Amniotic stem cell (primary cell): ENCODE measurements at regions not wholly inside any gene's neighbourhood (a gene's known extent, or its start where the extent isn't known, plus 50 kb on each side); places are given as distances from the start of the nearest gene placed in this dataset.
A peak's percentile ranks its signal among the peaks of the same experiment; 100 is the strongest.
"Not testable (repeated sequence)": the region's sequence is repeated elsewhere in the genome, so short reads cannot be mapped to it uniquely, and the experiment has no call there.

Experiments
- DNase-seq: peaks from one replicate; lab custom pipeline; 2025; lab: John Stamatoyannopoulos, UW

DNA sequence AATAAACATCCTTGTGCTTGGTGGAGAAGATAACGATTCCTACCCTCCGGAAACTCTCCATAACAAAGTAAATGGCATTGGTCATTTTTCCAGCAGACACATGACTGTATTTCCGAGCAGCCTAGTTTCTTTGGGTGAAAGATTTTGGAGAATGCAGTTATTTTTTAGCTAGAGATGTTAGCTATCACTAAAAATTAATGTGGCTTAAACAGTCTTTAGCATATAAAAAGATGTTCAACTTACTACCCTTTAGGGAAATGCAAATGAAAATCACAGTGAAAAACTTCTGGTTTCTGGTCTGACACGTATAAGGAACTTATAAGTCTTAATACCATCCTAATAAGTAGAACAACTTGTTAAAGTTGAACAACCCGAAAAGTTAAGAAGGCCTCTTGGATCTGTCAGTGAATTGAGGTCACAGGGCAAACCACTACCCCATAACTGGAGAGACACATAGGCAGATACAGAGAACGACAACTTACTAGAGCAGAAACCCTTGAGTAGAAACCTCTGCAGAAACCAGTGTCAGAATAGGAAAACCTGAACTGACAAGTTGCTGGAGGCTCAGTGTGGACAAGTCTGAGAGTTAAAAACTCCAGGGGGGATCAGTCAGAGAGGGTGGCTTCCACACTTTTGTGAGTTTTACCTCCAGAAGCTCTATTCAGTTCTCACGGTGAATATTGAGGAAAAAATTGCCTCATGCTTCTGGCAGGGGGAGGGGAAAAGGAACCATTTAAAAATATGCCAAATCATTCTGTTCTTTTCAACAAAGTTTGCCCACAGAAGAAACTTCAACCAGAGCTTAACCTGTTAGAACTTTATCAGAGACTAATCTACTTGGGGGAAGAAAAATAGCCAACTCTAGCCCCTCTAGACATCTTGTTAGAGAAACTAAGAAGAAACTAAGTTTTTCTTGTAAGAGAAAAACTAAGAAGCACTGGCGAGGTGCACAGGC is 325.2 kb upstream of the RPS23 start:
- DNase-seq, result no peak

DNA sequence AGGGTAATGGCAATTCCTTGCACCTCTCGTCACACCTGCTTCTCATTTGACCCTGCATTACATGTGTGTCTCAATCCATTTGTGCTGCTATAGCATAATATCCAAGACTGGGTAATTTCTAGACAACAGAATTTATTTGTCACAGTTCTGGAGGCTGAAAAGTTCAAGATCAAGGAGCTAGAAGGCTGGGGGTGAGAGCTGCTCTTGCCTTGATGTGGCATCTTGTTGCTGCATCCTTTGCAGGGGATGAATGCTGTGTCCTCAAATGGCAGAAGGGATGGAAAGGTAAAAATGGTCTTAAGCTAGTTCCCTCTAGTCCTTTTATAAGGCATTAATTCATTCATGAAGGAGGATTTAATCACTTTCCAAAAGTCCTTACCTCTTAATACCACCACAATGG is 323.7 kb upstream of the RPS23 start:
- DNase-seq, result no peak

DNA sequence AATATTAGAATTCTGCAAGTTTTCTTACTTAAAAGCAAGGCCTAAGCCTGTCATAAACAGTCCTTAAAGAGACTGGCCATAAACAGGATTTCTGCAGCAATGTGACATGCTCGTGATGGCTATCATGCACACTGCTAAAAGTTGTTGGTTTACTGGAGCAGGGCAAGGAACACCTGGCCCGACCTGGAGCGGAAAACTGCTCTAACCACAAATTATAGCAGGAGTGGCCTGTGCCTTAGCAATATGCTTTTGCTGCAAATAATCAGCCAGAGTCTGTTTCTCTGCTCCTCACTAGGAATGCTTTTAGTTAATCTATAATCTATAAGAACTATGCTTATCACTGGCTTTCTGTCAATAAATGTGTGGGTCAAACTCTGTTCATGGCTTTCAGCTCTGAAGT is 322.9 kb upstream of the RPS23 start:
- no peak for DNase-seq

DNA sequence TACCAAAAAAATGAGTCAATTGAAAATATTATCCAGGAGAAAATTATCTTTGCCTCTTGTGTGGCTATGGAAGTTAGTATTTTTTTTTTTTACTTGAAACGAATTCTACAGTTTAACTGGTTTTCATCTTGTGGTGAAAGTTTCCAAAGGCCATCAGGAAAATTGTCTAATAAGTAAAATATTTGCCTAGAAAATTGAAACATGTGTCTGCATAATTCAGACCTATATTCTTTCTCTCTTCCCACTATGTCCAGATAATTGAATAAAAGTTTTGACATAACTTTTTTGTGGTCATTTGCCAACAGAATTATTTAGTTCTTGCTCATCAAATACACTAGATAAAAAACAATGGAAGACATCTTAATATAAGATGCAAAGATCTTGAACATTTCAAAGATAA is 321.5 kb upstream of the RPS23 start:
- DNase-seq, result no peak

DNA sequence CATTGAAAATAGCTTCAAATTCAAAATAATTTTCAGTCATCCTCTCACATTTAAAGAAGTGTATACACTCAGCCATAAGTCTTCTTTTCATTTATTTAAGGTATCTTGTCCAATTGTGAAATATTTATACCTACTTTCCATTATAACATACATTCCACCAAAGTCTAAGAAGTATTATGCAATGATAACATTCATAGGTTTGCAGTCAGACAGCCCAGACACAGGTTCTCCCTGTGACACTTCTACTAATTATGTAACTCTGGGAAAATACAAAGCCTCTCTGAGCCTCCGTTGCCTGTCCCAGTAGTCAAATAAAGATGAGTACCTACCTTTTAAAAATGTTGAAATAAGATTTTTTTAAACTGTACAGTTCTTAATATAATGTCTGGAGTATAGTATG is 320.9 kb upstream of the RPS23 start:
- no peak for DNase-seq

DNA sequence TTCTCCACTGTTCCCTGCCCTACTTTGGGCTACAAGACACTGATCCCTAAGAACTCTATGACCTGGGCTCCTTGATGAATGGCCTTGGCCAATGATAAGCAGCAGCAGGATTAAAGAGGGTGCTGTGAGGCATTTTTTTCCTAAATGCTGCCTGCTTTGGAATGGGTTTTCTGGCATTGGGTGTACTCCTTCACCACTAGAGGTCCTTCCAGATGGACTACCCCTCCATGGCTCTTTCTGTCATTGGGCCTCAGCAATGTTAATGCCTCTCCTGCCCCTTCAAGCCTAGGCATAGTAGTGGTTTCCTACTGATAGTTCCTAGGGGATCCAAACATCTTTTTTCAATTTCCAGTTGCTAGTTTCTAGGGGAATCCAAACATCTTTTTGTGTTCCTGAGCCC is 319.3 kb upstream of the RPS23 start:
- DNase-seq, result no peak

DNA sequence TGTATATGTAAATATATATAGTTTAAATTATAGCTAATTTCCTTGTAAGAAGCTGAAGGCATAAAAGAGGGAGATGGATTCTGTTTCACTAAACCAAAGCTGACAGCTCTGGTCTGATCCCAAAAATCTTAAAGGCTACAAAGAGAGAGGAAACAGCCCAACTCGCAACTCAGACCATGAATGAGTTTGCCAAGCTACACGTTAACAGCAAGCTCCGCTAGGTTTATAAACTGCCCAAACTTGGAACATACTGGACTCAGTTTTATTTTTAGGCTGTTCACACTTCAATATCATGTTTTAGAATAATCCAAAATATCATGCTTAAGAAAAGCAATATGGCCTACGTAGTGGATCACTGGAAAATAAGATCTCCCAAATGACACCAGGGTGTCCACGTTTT is 318.3 kb upstream of the RPS23 start:
- no peak for DNase-seq

DNA sequence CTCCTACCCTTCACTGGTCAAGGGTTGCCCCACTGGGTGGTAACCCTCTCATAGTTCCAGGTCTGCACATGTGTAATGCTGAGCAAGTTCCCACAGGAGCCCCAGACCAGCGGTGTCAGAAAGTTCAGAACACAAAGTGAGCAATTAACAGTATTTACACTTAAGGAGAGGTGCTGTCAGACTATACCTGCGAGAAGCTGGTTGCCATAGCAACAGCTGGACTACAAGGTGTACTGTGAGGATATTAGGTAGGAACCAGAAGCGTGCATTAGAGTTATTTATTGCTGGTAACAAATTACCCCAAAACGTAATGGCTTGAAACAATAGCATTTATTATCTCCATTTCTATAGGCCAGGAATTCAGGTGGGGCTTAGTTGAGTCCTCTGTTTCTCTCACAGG is 317.0 kb upstream of the RPS23 start:
- no peak for DNase-seq

DNA sequence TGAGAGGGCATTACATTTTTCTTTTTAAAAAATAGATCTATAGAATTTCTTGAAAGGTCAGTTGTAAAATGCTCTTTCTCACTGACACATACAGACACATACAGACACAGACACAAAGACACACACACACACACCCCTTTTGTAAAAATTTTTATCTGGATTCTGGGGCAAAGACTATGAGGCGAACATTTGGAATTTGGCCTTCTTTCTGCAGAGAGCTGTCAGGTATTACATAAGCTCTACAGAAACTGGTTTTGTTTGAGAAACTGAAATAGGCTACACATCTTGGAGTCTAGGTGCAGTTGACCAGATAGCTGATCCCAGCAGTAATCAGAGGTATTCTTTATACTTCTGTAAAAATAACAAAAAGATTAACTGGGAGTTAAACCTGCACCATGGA is 315.9 kb upstream of the RPS23 start:
- DNase-seq, result no peak

DNA sequence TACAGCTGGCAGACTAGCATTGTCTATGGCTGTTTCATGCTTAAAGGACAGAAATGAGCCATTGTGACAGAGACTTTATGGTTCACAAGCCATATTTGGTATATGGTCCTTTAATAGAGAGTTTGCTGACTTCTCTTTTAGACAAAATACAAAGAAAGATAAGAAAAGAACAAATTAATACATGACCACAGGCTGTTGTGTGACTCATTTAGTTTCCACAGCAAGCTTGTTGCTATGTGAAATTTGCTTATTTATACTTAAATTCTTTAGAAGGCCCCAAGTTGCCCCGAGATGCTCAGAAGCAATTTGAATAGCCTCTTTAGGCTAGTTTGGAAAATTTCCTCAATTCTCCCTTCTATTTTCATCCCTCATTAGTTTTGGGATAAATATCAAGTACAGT is 315.3 kb upstream of the RPS23 start:
- peak; percentile 32 for DNase-seq

DNA sequence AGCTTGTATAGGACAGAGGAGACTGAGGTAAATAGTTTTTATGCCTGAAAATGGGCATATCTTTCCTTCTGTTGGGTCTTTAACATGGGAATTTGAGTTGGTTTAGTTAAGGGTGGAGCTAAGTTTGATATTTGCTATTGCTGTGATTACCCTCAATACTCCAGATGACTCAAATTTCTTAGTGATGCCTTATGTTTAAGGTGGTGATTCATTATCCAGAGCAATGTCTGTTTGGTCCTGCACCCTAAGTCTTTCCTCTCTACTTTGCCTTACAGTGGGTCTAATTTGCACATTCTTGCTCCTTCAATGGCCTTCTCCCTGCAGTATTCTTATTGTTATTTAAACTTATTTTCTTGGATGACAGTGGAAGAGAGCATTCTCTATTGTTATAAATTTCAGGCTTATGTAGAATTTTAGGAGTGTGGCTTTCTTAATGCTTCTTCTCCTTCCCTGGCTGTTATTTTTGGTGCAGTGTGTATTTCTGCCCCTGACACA is 312.9 kb upstream of the RPS23 start:
- no peak for DNase-seq

DNA sequence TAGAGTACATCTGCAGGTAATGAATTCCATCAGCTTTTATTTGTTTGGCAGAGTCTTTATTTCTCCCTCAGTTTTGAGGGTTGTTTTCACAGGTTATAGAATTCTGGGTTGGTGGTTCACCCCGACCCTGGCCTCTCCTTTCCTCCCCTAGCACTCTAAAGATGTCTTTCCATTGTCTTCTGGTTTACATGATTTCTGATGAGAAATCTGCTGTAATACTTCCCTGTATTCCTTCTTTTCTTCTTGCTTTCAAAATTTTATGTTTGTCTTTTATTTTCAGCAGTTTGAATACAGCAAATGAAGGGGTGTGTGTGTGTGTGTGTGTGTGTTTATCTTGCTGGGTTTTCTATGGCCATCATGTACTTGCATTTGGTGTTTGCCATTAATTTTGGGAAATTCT is 312.0 kb upstream of the RPS23 start:
- no peak for DNase-seq

DNA sequence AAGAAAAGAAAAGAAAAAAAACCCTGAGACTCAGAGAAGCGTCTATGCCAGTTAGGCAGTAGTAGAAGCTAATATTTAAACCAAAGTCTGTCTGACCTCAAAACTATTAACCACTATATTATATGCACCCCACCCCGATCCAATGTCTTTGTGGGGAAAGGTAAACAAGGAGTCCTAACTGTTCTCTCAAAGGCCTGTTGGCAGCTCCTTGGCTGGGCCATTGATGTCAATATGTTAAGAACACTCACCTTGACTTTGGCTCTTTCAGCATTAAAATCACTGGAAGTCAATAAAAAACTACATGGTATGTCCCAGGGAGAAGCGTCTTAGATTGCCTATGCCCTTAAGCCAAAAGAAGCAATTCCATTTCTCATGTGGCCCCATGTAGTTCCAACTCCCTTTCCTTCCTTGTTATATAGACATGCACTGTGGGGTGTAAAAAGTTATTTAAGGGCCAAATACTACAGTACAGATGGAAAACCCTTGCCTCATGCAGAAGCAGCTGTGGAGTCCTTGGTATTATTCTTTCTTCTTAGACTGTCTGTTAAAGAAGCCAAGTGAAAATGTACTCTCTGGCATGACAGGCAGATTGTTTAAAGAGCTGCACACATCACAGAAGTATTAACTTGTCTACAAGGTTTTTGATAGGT is 308.6 kb upstream of the RPS23 start:
- DNase-seq, result no peak

DNA sequence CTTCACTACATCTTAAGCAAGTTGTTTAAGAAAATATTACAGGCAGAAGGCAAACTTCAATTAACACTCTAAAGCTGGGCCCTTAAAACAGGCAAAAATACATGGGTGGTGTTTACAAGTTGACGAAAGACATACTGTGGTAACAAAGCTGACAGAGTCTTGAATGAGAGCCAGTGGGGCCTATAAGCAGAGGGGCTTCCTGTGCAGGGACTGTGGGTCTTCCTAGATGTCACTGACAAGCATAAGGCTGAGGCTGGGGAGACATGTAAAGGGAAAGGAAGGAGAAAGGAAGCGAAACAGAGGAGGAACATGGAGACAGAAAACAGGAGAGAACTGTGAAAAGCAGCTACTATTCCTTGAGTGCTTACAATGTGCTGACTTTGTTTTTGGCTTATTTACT is 308.0 kb upstream of the RPS23 start:
- DNase-seq, result no peak

DNA sequence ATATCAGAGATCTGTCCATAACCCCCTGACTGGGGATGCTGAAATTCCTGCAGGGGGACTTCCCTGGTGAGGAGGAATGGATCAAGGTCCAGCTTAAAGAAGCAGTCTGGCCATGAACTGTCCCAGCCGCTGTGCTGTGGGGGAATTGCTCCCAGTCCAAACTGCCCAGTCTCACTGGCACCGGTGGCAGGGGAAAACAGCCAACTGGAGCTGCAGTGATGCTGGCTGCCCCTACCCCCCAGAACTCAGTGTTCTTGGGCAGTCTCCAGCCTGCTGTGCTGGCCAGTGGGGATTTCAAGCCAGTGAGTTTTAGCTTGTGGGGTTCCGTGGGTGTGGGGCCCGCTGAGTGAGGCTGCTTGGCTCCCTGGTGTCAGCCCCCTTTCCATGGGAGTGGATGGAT is 306.5 kb upstream of the RPS23 start:
- DNase-seq, result no peak

DNA sequence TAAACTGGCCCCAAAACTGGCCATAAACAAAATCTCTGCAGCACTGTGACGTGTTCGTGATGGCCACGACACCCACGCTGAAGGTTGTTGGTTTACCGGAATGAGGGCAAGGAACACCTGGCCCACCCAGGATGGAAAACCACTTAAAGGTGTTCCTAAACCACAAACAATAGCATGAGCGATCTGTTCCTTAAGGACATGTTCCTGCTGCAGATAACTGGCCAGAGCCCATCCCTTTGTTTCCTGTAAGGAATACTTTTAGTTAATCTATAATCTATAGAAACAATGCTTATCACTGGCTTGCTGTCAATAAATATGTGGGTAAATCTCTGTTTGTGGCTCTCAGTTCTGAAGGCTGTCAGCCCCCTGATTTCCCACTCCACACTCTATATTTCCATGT is 305.2 kb upstream of the RPS23 start:
- DNase-seq, result not testable (repeated sequence)

DNA sequence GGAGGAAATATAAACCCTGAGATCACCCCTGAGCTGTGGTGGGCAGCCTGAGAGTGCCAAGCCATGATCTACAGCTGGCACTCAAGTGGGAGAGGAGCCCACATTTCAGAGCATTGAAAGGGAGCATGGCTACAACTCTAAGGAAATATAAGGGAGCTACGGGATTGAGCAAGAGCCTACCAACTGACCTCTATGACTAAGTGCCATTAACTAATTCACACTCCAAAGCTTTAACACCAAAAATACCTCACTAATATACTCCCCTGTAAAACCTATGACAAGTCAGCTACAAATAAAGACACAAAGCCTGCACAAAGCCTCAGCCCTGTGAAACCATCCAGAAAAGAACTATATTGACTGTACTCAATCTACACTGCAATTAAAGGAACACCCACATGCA is 286.8 kb upstream of the RPS23 start:
- DNase-seq, result no peak

DNA sequence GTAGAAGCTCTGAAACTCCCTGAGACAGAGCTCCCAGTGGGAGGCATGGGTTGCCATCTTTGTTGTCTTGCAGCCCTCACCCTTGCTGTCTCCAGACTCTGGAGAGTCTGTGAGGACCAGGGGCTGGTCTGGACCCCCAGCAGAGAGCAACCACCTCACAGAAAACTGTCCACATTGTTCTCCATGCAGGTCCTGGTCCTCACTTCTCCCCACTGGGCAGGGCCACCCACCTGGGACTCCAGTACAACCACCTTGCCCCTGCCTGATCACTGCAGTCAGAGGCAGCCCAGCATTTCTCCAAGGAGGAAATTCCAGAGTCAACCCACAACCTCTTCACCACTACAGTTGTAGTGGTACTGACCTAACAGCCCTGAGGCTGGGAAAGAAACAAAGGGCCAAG is 285.6 kb upstream of the RPS23 start:
- DNase-seq, result no peak

DNA sequence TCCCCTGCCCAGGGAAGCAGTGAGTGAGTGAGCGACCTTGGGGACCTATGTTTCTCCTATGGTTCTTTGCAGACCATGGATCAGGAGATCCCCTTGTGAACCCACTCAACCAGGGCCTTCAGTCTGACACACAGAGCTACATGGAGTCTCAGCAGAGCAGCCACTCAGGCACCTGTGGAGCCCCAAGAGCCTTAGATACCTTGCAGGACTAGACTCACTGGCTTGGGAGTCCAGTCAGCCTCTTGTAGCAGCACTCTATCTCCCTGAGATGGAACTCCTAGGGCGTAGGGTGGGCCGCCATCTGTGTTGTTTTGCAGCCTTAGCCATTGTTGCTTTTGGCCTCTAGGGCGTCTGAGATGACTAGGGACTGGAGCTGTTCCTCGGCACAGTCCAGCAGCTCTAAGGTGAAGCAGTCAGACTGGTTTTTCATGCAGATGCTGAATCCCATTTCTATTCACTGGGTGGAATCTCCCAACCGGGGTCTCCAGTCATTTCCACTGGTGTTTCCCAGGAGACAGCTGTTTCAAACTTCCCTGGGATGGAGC is 284.6 kb upstream of the RPS23 start:
- no peak for DNase-seq

DNA sequence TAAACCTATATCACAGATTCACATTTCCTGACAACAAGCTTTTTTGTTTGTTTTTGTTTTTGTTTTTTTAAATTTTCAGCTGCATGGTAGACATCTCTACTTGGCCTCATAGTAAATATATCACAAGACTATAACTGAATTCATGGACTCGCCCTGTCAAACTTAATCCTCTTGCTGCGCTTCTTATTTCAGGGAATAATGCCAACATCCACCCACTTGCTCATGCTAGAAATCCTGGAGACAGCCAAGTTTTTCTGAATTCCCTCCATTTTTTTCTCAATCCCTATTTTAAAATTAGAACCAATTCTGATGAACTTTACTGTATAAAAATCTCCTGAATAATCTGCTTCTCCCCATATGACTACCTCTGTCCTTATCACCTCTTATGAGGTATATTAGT is 283.6 kb upstream of the RPS23 start:
- DNase-seq, result no peak

DNA sequence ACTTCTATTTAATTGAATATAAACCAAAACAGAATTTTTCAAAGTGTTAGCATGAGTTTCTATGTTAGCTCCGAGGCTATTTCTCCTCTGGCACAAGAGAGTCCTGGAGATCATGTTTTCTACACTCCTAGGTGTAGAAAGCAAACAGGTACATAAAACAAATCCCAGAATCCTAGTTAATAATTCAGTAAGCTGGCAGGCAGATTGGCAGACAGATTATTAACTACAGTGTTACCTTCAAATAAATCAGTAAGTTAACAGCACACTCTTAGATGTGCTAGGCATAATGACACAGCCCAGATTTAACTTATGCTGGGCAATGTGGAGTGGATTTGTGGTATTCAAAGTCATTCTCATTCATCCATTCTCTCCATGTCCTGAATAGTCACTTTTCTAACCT is 282.8 kb upstream of the RPS23 start:
- no peak for DNase-seq

DNA sequence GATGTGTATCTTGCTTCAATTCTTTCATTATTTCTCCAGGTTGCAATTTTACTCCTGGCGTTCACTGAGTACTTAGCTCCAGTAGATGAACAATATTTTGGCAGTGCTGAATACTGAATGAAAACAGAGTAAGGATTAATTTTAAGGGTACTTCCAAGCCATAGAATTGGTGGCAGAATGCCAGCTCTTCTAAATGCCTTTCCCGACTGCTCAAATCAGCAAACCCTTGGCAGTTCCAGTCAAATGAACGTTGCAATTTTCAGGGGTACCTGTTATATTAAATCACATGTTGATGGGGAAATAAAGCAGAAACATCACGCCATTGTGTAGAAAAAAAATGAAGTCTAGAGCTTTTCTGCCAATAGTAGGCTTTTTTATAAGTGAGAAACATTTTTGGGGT is 282.4 kb upstream of the RPS23 start:
- no peak for DNase-seq

DNA sequence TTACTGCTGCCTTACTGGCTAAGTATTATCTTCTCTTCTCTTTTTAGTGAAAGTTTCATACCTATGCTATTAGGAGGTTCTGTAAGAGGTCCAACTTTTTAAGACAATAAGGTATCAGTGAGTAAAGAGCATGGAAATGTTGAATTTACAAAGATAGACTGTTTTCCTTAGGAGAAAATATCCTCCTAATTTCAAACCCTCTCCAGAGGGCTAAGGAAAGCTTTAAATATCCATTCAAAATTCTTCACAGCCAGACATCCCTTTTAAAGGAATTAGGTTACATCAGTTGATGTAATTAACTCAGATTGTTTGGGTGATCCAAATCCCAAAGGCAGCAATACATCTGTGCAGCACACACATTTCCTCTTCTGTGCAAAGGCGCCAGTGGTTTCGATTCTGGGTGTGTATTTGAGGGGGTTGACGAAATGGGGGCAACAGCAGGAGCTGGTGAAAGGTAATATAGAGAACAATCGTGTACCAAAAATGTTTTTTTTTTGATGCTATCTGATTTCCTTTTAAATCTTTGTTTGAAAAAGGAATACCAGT is 273.8 kb upstream of the RPS23 start:
- no peak for DNase-seq
